ENCODE measurements at regions not wholly inside any gene's neighbourhood (a gene's known extent, or its start where the extent isn't known, plus 50 kb on each side); places are given as distances from the start of the nearest gene placed in this dataset.
"Not testable (repeated sequence)": the region's sequence is repeated elsewhere in the genome, so short reads cannot be mapped to it uniquely, and the experiment has no call there.

DNA sequence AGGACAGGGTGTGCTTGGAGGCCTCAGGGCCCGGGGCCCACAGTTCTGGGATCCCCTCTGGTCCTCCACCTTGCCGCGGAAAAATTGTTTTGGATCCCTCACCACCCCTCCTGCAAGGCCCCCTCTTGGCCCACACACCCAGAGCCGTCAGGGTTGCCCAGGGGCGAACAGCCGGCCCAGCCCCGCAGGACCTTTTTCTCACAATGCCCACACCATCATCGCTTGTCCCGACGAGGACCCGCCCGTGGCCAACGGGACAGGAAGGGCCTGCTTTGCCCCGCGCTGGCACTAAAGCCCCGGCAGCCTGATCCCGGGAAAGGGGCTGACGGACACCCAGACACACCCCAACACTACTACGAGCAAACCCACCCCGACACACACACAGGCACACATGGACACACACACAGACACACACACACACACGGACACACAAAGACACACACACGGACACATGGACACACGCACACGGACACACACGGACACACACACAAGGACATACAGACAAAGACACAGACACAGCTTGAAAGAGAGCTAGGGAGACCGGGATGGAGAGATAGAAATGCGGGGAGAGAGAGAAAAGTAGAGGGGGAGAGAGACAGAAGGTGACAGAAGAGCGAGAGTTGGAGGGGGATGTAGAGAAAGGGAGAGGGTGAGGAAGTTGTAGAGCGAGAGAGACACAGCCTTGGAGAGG, 1493.5 kb upstream of the DEFB115 start:
- DNase-seq (ENCODE audit: low spot score), result no peak

DNA sequence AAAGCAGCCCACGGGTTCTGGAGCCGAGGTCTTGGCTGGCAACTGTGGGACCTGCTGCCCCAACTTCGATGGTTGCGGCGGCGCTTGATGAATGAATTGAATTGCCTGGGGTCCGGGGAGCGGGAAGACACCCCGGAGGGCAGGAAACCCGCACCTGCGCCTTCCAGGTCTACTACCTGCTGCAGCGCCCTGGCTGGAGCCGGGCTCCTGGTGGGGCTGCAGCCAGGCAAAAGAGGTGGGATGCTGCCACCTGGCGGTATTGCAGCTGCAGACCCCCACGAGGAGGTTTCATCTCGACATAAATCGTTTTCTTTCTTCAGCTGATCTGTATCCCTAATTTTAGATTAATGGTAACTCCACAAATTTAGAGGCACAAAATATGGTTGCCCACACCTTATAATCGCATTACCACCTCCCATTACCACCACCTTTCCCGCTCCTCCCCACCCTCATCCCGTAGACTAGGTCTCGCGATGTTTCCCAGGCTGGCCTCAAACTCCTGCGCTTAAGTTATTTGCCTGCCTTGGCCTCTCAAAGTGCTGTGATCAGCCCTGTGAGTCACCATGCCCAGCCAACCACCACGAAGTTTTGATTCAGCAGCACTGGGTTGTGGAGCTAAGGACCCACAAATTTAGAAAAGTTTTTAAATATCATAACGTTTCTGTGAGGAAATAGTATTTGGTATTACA, 1492.4 kb upstream of the DEFB115 start:
- DNase-seq (ENCODE audit: low spot score), result peak; percentile 16

DNA sequence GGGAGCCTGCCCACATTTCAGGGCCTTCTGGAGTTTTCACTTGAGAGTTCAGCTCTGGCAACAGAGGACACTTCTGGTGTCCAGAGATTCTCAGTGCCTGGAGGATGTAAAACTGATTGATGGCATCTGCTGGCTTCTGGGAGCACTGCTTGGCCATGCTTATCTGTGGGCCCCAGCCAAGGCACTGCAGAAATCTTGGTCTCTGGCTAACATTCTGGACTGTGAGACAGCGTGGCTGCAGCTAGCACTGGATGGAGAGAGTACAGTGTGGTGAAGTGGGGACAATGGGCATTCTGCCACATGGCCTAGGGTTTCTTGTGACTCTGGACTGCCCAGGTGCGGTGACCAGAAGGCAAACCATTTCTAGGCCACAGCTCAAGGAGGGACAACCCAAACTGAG, 1479.4 kb upstream of the DEFB115 start:
- DNase-seq (ENCODE audit: low spot score), result not testable (repeated sequence)

DNA sequence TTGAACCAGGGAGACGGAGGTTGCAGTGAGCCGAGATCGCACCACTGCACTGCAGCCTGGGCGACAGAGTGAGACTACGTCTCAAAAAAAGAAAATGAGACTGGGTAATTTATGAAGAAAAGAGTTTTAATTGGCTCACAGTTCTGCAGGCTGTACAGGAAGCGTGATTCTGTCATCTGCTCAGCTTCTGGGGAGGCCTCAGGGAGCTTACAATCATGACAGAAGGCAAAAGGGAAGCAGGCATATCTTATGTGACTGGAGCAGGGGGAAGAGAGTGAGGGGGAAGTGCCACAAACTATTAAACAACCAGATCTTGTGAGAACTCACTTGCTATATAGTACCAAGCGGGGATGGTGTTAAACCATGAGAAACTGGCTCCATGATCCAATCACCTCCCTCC, 1476.2 kb upstream of the DEFB115 start:
- not testable (repeated sequence) for DNase-seq (ENCODE audit: low spot score)

DNA sequence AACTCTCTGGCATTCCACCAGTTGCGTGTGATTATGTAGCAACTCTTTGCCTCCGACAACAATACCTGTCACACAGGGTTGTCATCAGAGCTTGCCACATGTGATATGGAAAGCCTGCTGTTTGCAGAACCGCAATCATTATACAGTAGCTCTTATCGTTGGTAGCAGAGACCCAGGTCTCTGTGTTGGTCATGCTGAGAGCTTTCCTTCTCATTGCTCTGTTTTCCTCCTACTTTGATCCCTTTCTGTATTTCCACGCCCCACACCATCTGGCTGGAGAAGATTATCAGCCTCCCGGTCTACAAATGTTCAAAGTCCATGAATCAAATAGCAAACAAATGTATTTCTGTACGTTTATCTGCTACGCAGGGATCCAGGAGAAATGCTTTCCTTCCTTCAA, 1475.6 kb upstream of the DEFB115 start:
- not testable (repeated sequence) for DNase-seq (ENCODE audit: low spot score)

DNA sequence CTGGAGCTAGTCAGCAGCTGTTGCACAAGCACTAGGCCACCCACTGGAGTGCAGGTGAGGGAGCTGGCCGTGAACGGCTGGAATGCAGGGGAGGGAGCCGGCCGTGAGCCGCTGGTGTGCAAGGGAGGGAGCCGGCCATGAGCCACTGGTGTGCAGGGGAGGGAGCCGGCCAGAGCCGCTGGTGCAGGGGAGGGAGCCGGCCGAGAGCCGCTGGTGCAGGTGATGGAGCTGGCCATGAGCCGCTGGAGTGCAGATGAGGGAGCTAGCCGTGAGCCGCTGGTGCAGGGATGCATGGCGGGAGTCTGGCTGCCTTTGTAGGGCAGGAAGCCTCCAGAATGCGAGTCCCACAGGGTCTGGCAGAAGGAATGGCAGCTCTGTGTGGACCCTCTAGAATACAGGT, 1470.0 kb upstream of the DEFB115 start:
- DNase-seq (ENCODE audit: low spot score), result not testable (repeated sequence)

DNA sequence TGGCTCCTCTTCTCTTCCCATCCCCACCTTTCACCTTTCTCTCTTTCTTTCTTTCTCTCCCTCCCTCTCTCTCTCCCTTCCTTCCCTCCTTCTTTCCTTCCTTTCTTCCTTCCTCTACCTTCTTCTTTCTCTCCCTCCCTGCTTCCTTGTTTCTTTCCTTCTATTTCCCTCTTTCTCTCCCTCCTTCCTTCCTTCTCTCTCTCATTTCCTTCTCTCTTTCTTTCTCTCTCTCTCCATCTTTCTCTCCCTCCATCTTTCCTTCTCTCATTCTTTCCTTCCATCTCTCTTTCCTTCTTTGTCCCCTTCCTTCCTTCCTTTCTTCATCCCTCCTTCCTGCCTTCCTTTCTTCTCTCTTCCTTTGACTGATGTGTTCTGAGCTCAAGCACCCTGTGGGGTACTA, 1467.0 kb upstream of the DEFB115 start:
- no peak for DNase-seq (ENCODE audit: low spot score)

DNA sequence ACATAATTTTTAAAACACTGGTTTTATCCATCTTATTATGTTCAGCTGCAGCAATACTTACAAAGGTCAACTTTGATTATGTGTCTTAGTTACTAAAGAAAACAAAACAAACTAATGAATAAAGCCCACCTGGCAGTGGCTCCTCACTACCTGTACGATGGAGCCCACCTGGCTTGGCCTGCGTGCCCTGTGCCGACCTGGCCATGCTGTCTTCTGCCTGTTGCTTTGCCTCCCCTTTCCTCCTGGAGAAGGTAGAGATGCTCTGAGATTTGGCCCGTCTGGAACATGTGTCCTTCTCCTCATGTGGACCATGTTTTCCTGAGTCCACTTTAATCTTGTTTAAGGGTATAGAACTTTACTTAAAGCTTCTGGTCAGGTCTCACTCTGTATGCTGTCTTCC, 1426.0 kb upstream of the DEFB115 start:
- DNase-seq (ENCODE audit: low spot score), result not testable (repeated sequence)

DNA sequence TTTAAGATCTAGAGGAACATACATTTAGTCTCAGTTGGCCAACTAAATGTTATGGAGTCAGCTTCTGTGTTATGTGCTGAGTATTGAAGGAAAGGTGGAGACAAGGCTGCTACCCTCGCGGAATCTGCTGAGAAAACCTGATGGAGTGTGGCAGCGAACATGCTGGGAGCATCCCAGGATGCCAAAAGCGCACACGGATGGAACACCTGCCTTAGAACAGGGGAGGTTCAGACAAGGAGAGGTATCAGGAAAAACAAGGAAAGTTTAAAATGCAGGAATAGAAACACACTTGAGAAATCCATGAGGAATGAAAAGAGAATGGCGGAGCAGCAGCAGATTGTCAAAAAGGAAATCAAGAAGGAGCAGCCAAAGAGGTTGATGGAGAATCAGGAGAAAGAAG, 1389.5 kb upstream of the DEFB115 start:
- not testable (repeated sequence) for DNase-seq (ENCODE audit: low spot score)

DNA sequence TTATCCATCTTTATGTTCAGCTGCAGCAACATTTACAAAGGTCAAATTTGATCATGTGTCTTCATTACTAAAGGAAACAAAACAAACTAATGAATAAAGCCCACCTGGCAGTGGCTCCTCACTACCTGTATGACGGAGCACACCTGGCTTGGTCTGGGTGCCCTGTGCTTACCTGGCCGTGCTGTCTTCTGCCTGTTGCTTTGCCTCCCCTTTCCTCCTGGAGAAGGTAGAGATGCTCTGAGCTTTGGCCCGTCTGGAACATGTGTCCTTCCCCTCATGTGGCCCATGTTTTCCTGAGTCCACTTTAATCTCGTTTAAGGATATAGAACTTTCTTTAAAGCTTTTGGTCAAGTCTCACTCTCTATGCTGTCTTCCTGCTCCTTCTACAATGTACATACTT, 1388.8 kb upstream of the DEFB115 start:
- DNase-seq (ENCODE audit: low spot score), result not testable (repeated sequence)

DNA sequence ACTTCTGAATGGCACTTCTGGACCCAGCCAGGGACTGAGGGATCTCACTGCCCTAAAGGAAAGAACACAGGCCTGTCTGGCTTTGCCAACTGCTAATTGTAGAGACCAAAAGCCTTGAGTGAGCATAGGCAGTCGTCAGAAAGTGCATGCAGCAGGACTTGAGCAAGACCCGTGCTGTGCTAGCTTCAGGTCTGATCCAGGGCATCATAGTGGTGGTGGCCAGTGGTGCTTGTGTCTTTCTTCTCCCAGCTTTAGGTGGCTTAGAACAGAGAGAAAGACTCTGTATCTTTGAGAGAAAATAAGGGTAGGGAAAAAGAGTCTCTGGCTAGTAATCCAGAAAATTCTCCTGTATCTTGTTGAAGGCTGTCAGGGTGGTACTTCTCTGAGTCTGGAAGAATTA, 1385.6 kb upstream of the DEFB115 start:
- DNase-seq (ENCODE audit: low spot score), result not testable (repeated sequence)

DNA sequence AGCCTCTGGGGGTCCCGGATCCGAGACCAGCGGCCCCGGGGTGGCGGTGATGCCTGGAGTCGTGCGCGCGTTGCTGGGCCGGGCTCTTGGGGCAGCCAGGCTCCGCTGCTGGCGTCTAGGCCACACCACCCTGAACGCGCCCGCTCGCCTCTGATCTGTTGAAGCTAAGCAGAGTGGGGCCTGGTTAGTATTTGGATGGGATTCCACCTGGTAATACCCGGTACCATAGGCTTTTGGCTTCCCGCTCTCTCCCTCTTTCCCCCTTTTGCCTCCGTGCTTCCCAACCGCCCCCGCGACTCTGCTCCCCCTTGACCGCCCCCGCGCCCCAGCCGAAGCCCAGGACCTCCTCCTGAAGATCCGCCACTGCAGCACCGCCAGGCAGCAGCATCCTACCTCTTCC, 1383.5 kb upstream of the DEFB115 start:
- peak; percentile 16 for DNase-seq (ENCODE audit: low spot score)

DNA sequence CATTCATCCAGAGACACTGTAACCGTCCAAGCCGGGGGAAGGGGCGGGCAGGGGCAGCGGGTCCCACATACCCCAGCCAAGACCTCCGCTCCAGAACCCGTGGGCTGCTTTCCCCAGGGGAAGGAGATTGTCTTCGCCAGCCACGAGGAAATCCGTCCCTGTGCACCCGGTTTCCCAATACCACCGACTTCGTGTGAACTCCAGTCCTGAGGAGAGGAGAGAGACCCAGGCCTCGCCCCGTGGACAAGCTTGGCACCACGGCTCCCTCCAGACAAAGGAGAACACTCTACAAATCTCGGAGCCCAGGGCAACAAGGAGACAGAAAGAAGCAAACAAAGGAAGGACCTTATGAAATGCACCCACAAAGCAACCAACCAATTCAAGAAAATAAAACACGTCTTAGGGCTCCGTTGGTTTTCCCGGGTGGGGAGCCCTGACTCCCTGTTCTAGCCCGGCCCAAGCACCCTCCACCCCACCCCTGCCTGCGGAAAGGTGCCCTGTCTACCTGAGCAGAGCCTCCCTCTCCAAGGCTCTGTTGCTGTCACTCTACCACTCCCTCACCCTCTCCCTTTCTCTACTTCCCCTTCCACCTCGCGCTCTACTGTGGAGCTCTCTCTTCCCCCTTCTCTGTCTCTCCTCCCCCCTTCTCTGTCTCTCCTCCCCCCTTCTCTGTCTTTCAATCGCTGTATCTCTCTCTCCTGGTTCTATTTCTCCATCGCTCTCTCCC, 1382.8 kb upstream of the DEFB115 start:
- DNase-seq (ENCODE audit: low spot score), result no peak

DNA sequence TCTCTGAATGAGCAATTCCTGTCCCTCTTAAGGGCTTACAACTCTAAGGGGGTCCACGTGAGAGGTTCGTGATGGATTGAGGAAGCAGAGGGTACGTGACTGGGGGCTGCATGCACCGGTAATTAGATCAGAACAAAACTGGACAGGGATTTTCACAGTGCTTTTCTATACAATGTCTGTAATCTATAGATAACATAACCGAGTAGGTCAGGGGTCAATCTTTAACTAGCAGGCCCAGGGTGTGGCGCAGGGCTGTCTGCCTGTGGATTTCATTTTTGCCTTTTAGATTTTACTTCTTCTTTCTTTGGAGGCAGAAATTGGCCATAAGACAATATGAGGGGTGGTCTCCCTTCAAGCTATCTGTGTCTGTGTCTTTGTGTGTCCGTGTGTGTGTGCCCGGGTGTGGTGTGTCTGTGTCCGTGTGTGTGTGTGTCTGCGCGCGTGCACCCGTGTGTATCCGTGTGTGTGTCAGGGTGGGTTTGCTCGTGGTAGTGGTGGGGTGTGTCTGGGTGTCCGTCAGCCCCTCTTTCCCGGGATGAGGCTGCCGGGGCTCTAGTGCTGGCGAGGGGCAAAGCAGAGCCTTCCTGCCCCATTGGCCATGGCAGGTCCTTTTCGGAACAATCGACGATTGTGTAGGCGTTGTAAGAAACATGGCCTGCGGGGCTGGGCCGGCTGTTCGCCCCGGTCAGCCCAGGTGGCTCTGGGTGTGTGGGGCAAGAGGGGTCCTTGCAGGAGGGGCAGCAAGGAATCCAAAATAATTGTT, 1382.0 kb upstream of the DEFB115 start:
- not testable (repeated sequence) for DNase-seq (ENCODE audit: low spot score)

DNA sequence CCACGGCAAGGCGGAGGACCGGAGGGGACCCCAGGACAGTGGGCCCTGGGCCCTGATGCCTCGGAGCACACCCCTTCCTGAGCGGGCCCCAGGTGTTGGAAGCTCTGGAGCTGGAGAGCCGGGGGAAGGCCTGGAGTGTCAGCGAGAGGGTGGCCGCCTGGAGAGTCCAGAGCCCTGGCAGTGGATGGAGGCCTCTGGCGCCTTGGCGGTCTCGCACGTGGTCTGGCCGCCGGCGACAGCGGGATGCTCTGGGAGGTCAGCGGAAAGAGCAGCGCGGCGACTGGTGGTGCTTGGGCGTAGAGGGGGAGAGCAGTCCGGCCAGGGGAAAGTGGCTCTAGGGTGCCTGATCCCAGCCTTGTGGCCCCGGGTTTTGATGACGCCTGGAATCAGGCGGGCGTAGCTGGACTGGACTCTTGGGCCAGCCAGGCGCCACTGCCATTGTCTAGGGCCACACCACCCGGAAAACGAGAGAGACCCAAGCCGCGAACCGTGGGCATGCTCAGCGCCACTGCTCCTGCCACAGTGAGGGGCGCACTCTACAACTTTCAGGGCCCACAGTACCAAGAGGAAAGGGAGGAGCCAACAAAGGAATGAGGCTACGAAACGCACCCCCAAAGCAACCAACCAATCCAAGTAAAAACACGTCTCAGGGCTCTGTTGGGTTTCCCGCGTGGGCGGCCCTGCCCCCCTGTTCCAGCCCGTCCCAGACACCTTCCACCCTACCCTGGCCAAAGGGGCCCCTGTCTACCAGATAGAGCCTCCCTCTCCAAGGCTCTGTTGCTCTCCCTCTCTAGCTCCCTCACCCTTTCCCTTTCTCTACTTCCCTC, 1381.2 kb upstream of the DEFB115 start:
- not testable (repeated sequence) for DNase-seq (ENCODE audit: low spot score)

DNA sequence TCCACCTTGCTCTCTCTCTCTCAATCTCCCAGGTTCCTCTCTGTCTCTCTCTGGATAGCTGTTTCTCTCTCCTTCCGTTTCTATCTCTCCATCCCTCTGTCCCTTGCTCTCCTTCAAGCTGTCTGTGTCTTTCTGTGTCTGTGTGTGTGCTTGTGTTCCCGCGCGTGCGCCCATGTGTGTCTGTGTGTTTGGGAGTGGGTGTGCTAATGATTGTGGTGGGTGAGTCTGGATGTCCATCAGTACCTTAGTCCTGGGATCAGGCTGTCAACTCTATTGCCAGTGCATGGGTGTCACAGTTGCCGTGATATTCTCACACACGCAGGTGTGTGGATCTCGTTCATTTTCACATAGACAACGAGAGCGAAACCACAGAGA, 1380.6 kb upstream of the DEFB115 start:
- no peak for DNase-seq (ENCODE audit: low spot score)

DNA sequence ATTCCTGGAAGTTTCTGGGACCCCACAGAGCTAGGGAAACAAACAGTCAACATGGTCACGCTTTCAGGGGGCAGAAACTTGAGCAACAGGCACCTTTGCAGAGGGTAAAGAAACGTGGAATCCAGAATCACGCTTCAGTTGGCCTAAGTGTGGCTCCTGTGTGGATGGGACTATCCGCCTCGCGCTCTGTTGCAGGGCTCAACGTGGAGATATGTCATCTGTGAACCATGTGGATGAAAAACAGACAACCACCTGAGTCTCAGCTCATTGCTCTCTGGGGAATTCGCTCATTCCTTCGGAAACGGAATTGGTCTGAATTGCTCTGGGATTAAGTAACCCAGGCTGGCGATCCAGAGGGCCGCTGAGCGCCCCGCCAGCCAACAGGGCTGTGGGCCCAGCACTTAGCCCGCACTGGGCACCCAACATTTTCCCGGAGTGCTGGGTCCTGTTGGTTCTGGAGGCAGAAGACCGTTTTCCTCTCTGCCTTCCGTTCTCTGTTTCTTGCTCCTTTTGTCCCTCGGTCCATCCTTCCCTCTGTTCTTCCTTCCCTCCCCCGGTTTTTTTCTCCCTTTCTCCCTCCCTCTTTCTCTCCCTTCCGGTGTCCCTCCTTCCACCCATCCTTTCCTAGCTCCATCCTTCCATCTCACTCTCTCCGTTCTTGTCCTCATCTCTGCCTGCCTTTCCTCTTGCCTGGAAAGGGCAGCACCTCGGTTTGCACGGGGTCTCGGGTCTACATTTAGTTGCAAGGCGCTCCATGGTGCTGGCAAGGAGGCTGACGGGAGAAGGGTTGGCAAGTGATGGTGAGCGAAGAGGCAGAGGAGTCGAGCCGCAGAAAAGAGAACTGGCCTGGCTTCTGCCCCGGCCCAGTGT, 1379.8 kb upstream of the DEFB115 start:
- not testable (repeated sequence) for DNase-seq (ENCODE audit: low spot score)

DNA sequence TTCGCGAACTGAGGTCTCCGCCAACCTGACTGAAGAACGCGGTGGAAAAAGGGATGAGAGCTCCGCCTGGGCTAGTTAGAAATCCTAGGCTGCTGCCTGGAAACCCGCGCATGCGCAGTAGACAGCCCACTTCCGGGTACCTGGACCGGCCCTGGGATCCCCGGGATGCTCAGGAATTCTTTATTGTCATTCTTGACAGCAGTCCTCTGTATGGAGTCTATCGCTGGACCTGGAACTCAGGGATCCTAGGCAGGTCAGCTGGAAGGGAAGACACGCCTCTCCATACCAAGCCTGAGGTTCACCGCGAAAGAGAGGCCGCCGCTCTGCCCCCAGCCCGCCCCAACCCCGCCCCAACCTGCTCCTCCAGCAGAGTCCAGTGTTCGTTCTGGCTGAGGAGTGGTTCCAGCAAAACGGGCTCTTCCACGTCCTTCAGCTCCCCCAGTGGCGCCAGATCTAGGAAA, 1379.2 kb upstream of the DEFB115 start:
- DNase-seq (ENCODE audit: low spot score), result no peak

DNA sequence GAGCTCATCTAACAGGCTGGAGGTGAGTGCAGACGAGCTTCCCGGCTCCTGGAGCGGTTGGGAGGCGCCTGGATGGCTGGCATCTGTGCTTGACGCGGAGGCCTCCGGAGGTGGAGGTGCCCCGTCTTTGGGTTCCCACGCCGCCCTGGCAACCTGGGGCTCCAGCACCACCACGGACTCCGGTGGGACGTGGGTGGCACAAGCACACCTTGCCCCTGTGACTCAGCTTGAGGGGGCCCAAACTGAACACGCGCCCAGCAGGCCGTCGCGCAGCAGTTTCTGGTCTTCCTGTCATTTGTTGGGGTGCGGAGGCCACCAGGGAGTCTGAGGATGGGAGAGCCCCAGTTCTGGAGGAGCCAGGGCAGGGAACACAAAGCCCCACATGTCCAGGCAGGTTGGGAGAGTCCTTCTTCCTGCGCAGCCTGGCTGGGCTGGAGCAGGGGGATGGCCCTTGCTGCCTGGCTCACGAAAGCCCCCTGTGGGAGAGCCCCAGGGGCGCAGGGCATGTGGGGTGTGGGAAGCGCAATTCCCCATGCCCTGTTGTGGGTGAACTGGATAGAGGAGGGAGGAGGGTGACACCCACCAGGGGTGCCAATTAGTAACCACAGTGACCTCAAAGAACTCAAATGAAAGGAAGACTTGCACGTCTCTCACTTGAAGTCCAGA, 1378.6 kb upstream of the DEFB115 start:
- DNase-seq (ENCODE audit: low spot score), result no peak

DNA sequence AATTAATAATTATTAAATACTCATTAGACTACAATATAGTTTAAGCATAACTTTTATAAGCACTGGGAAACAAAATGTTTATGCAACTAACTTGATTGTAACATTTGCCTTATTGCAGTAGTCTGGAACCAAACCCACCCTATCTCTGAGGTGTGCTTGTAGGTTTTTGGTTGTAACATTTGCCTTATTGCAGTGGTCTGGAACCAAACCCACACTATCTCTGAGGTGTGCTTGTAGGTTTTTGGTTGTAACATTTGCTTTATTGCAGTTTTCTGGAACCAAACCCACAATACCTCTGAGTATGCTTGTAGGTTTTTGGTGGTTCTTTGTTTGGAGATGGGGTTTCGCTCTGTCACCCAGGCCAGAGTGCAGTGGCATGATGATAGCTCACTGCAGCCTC, 1376.4 kb upstream of the DEFB115 start:
- not testable (repeated sequence) for DNase-seq (ENCODE audit: low spot score)

Measured in LoVo (cell line).